GM12878 (cell line): ENCODE measurements at regions not wholly inside any gene's neighbourhood (a gene's known extent, or its start where the extent isn't known, plus 50 kb on each side); places are given as distances from the start of the nearest gene placed in this dataset.

ENCODE experiments used
- ATAC-seq: fragments of 200-7000 bp; cut with Tn5 transposase; 3 replicates; pipeline ENCODE4 v1.9.1; 2020; ENCODE audit warnings: mild to moderate bottlenecking, moderate library complexity
- BruUV-seq: library from RNA; stranded (reverse); fragments of 400-500 nt; replicated peaks from 2 replicates; lab custom pipeline; 2021; lab: Mats Ljungman, UMichigan
- CTCF ChIA-PET: fragments of 300-600 bp; sonication (Branson Sonifier 250); formaldehyde crosslinking; extraction: SDS; loops from one replicate; lab custom pipeline; 2021; ENCODE audit warnings: inconsistent platforms; lab: Yijun Ruan, JAX
- POLR2A ChIA-PET: fragments of 350-600 bp; formaldehyde crosslinking; extraction: SDS; loops from one replicate; lab custom pipeline; 2021; ENCODE audit warnings: inconsistent platforms; lab: Charles Lee
- RAD21 ChIA-PET: fragments of 300-600 bp; sonication (Branson Sonifier 250); formaldehyde crosslinking; loops from one replicate; lab custom pipeline; 2023; ENCODE audit warnings: antibody characterized with exemption; ENCODE audit not compliant: unreplicated experiment; lab: Charles Lee
- SMC1A ChIA-PET: fragments of 300-600 bp; sonication (Branson Sonifier 250); formaldehyde crosslinking; loops from one replicate; lab custom pipeline; 2023; ENCODE audit not compliant: unreplicated experiment, uncharacterized antibody; lab: Charles Lee
- DNase-seq: peaks from one replicate; pipeline ENCODE4 v3.0.0-alpha.2; 2011; ENCODE audit warnings: low read depth, low spot score
- FAIRE-seq: peaks from 3 replicates; lab custom pipeline; 2011; peaks lifted over from hg19 to GRCh38; lab: Jason Lieb, UNC
- H2AFZ ChIP-seq: 2 replicates; pipeline ENCODE4 v1.6.0; 2011; ENCODE audit warnings: low read depth, low read length, control low read depth; ENCODE audit not compliant: control insufficient read depth
- H3K27ac ChIP-seq: 2 replicates; pipeline ENCODE4 v1.5.1; 2011; ENCODE audit warnings: control low read depth; ENCODE audit not compliant: control insufficient read depth, insufficient read depth
- H3K27me3 ChIP-seq, 2 experiments: replicated peaks in 1 of 2; 2 replicates each; pipeline versions ENCODE4 v1.6.0 to v1.6.1; 2011; ENCODE audit warnings: low read length in 1 of 2; ENCODE audit not compliant: control insufficient read depth in 2 of 2, insufficient read depth in 2 of 2
- H3K36me3 ChIP-seq, 2 experiments: 2 replicates each; pipeline ENCODE4 v1.5.1; 2011; ENCODE audit warnings: low read length in 1 of 2; ENCODE audit not compliant: control insufficient read depth in 2 of 2, insufficient read depth in 2 of 2
- H3K4me1 ChIP-seq: 2 replicates; pipeline ENCODE4 v1.6.1; 2011; ENCODE audit warnings: mild to moderate bottlenecking, low read length, moderate library complexity, mixed read lengths; ENCODE audit not compliant: control insufficient read depth, insufficient read depth
- H3K4me2 ChIP-seq: 2 replicates; pipeline ENCODE4 v1.6.0; 2011; ENCODE audit warnings: control low read depth; ENCODE audit not compliant: control insufficient read depth, insufficient read depth
- H3K4me3 ChIP-seq: fragments of 200-600 bp; sonication (generic); 2 replicates; pipeline ENCODE4 v1.5.1; 2016
- H3K79me2 ChIP-seq: 2 replicates; pipeline ENCODE4 v1.6.0; 2011; ENCODE audit warnings: low read length; ENCODE audit not compliant: control insufficient read depth, insufficient read depth
- H3K9ac ChIP-seq: 2 replicates; pipeline ENCODE4 v1.8.0; 2011; ENCODE audit warnings: low read length, control low read depth, mixed read lengths; ENCODE audit not compliant: control insufficient read depth, insufficient read depth
- H3K9me3 ChIP-seq: replicated peaks from 3 replicates; pipeline ENCODE4 v1.5.1; 2011; ENCODE audit warnings: mild to moderate bottlenecking, low read length; ENCODE audit not compliant: control insufficient read depth, insufficient read depth
- H4K20me1 ChIP-seq: 2 replicates; pipeline ENCODE4 v1.6.0; 2011; ENCODE audit not compliant: control insufficient read depth, insufficient read depth
- CHD4 ChIP-seq: fragments of 200-600 bp; sonication (generic); IDR thresholded peaks from 2 replicates; pipeline ENCODE4 v1.6.1; 2016; ENCODE audit warnings: mild to moderate bottlenecking
- FOXM1 ChIP-seq: IDR thresholded peaks from 2 replicates; pipeline ENCODE4 v1.6.1; 2012; ENCODE audit warnings: low read depth, mild to moderate bottlenecking, inconsistent platforms, low read length, moderate library complexity
- GABPA ChIP-seq: IDR thresholded peaks from 2 replicates; pipeline ENCODE4 v1.6.1; 2014; ENCODE audit warnings: antibody characterized with exemption, low read depth, mild to moderate bottlenecking, inconsistent platforms
- HCFC1 ChIP-seq: fragments of 150-350 bp; IDR thresholded peaks from 2 replicates; pipeline ENCODE4 v1.6.1; 2014; ENCODE audit warnings: low read length
- IRF4 ChIP-seq: IDR thresholded peaks from 2 replicates; pipeline ENCODE4 v1.6.1; 2011; ENCODE audit warnings: low read depth, low read length
- KLF5 ChIP-seq: fragments of 450-650 bp; IDR thresholded peaks from 2 replicates; pipeline ENCODE4 v1.6.1; 2014; ENCODE audit warnings: mild to moderate bottlenecking; ENCODE audit not compliant: partially characterized antibody
- LARP7 ChIP-seq: fragments of 450-650 bp; IDR thresholded peaks from 2 replicates; pipeline ENCODE4 v1.6.1; 2017; ENCODE audit warnings: mild to moderate bottlenecking
- MXI1 ChIP-seq: fragments of 150-350 bp; IDR thresholded peaks from 2 replicates; pipeline ENCODE4 v1.6.1; 2011; ENCODE audit warnings: low read depth, mild to moderate bottlenecking, inconsistent platforms, low read length, improper control_type of control experiment
- MYC ChIP-seq: IDR thresholded peaks from 2 replicates; pipeline ENCODE4 v1.6.1; 2011; ENCODE audit warnings: mild to moderate bottlenecking, low read length, moderate library complexity, inconsistent platforms; ENCODE audit not compliant: insufficient read depth, insufficient replicate concordance, insufficient read length, severe bottlenecking
- NFIC ChIP-seq: IDR thresholded peaks from 2 replicates; pipeline ENCODE4 v1.6.1; 2012; ENCODE audit warnings: low read depth, mild to moderate bottlenecking, inconsistent platforms, low read length, moderate library complexity
- NR2C1 ChIP-seq: fragments of 450-650 bp; IDR thresholded peaks from 2 replicates; pipeline ENCODE4 v1.6.1; 2017; ENCODE audit warnings: antibody characterized with exemption, mild to moderate bottlenecking, moderate library complexity
- NR2C2 ChIP-seq: IDR thresholded peaks from 2 replicates; pipeline ENCODE4 v1.6.1; 2011; ENCODE audit warnings: borderline replicate concordance, low read depth; ENCODE audit not compliant: control insufficient read depth, insufficient read length
- PML ChIP-seq: IDR thresholded peaks from 2 replicates; pipeline ENCODE4 v1.6.1; 2012; ENCODE audit warnings: low read length, inconsistent platforms
- RAD21 ChIP-seq: IDR thresholded peaks from 2 replicates; pipeline ENCODE4 v1.6.1; 2011; ENCODE audit warnings: mild to moderate bottlenecking, low read depth, low read length, moderate library complexity; ENCODE audit not compliant: insufficient read depth
- RBBP5 ChIP-seq: fragments of 200-600 bp; sonication (generic); conservative IDR thresholded peaks from 2 replicates; pipeline ENCODE4 v1.6.1; 2016
- SMAD5 ChIP-seq: IDR thresholded peaks from 2 replicates; pipeline ENCODE4 v1.6.1; 2016; ENCODE audit warnings: antibody characterized with exemption, low read depth
- ZSCAN29 ChIP-seq: fragments of 450-650 bp; IDR thresholded peaks from 2 replicates; pipeline ENCODE4 v1.6.1; 2017; ENCODE audit warnings: mild to moderate bottlenecking, moderate library complexity
- WGBS: methylation state at CpG from one replicate; pipeline ENCODE4 v1.1.6; 2016; ENCODE audit warnings: low lambda C conversion rate; ENCODE audit not compliant: insufficient replicate concordance, insufficient coverage; ENCODE audit errors: missing lambda C conversion rate; 5-methylcytosine and 5-hydroxymethylcytosine counted together
- in situ Hi-C: fragments of 300-500 bp; cut with MboI; formaldehyde crosslinking; loops from 9 replicates; pipeline ENCODE4 v1.14.3; 2018; ENCODE audit warnings: mixed read lengths
- intact Hi-C: fragments of 100-400 bp; cut with micrococcal nuclease; formaldehyde crosslinking; loops from one replicate; pipeline ENCODE4 v1.14.2; 2022; ENCODE audit not compliant: unreplicated experiment
- TF ChIP-seq, protein P1 (sequence below): fragments of 150-350 bp; IDR thresholded peaks from 2 replicates; pipeline ENCODE4 v1.6.1; 2016; ENCODE audit warnings: low read depth, low read length
- TF ChIP-seq, protein P2 (sequence below): fragments of 450-650 bp; IDR thresholded peaks from 2 replicates; pipeline ENCODE4 v1.6.1; 2017; ENCODE audit warnings: mild to moderate bottlenecking
- TF ChIP-seq, protein P3 (sequence below): IDR thresholded peaks from 2 replicates; pipeline ENCODE4 v1.6.1; 2011; ENCODE audit warnings: low read depth, mild to moderate bottlenecking, low read length, moderate library complexity, borderline replicate concordance; ENCODE audit errors: extremely low read depth

DNA sequence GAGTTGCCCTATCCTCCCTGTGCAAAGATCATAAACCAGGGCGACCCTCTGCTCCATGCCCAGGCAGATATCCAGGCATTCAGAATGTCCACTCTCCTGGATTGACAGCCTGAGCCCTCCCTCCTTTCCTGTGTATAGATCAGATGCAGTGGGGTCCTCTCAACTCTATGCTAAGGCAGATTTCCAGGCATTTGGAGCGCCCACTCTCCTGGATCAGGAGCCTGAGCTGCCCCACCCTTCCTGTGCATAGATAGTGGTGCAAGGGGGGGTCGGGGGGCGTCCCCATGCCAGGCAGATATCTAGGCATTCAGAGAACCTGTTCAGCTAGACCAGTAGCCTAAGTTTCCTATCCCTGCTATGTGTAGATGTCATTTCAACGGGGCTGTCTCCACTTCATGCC, 941.1 kb downstream of the PCDH19 start:
- H3K4me2 ChIP-seq: no peak overlapping the region
- DNase-seq (no peak), FAIRE-seq (no peak), ATAC-seq (no peak)
- no peak overlapping the region for H3K27ac ChIP-seq
- intact Hi-C loops (no loop called here), in situ Hi-C loops (no loop called here)
- H3K36me3 ChIP-seq: no peaks in the 10 kb centered on the region
- no peaks in the 10 kb centered on the region for H3K79me2 ChIP-seq
- ChIA-PET CTCF (no interaction called here), POLR2A (no interaction called here), RAD21 (no interaction called here), SMC1A (no interaction called here)
- H4K20me1 ChIP-seq: no peaks in the 10 kb centered on the region
- no TSS peak for BruUV-seq
- H2AFZ ChIP-seq: no peak overlapping the region
- TF ChIP-seq ZSCAN29 (no peak), LARP7 (no peak), NR2C2 (no peak), RBBP5 (no peak), GABPA (no peak), MYC (no peak), SMAD5 (no peak), KLF5 (no peak), IRF4 (no peak), CHD4 (no peak), MXI1 (no peak), FOXM1 (no peak), PML (no peak), NFIC (no peak), HCFC1 (no peak), NR2C1 (no peak), RAD21 (no peak)
- TF ChIP-seq, protein P1, sequence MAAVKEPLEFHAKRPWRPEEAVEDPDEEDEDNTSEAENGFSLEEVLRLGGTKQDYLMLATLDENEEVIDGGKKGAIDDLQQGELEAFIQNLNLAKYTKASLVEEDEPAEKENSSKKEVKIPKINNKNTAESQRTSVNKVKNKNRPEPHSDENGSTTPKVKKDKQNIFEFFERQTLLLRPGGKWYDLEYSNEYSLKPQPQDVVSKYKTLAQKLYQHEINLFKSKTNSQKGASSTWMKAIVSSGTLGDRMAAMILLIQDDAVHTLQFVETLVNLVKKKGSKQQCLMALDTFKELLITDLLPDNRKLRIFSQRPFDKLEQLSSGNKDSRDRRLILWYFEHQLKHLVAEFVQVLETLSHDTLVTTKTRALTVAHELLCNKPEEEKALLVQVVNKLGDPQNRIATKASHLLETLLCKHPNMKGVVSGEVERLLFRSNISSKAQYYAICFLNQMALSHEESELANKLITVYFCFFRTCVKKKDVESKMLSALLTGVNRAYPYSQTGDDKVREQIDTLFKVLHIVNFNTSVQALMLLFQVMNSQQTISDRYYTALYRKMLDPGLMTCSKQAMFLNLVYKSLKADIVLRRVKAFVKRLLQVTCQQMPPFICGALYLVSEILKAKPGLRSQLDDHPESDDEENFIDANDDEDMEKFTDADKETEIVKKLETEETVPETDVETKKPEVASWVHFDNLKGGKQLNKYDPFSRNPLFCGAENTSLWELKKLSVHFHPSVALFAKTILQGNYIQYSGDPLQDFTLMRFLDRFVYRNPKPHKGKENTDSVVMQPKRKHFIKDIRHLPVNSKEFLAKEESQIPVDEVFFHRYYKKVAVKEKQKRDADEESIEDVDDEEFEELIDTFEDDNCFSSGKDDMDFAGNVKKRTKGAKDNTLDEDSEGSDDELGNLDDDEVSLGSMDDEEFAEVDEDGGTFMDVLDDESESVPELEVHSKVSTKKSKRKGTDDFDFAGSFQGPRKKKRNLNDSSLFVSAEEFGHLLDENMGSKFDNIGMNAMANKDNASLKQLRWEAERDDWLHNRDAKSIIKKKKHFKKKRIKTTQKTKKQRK: no peak
- TF ChIP-seq, protein P2, sequence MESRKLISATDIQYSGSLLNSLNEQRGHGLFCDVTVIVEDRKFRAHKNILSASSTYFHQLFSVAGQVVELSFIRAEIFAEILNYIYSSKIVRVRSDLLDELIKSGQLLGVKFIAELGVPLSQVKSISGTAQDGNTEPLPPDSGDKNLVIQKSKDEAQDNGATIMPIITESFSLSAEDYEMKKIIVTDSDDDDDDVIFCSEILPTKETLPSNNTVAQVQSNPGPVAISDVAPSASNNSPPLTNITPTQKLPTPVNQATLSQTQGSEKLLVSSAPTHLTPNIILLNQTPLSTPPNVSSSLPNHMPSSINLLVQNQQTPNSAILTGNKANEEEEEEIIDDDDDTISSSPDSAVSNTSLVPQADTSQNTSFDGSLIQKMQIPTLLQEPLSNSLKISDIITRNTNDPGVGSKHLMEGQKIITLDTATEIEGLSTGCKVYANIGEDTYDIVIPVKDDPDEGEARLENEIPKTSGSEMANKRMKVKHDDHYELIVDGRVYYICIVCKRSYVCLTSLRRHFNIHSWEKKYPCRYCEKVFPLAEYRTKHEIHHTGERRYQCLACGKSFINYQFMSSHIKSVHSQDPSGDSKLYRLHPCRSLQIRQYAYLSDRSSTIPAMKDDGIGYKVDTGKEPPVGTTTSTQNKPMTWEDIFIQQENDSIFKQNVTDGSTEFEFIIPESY: no peak
- TF ChIP-seq, protein P3, sequence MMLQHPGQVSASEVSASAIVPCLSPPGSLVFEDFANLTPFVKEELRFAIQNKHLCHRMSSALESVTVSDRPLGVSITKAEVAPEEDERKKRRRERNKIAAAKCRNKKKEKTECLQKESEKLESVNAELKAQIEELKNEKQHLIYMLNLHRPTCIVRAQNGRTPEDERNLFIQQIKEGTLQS: no peak
- no peaks in the 10 kb centered on the region for H3K4me1 ChIP-seq
- WGBS: 0% methylated on average over 5 of the region's 5 CpGs
- no peak overlapping the region for H3K9ac ChIP-seq
- no peaks in the 10 kb centered on the region for H3K27me3 ChIP-seq
- H3K9me3 ChIP-seq: no peaks in the 10 kb centered on the region
- H3K4me3 ChIP-seq: no peak overlapping the region
